Ishikawa (cell line): ENCODE measurements at regions not wholly inside any gene's neighbourhood (a gene's known extent, or its start where the extent isn't known, plus 50 kb on each side); places are given as distances from the start of the nearest gene placed in this dataset.

Experiments
- CREB1 ChIP-seq: IDR thresholded peaks from 2 replicates; pipeline ENCODE4 v1.6.1; 2012; ENCODE audit warnings: low read depth
- MAX ChIP-seq: IDR thresholded peaks from 2 replicates; pipeline ENCODE4 v1.6.1; 2012
- RAD21 ChIP-seq: IDR thresholded peaks from 2 replicates; pipeline ENCODE4 v1.6.1; 2012; ENCODE audit warnings: low read depth
- TCF12 ChIP-seq: IDR thresholded peaks from 2 replicates; pipeline ENCODE4 v1.6.1; 2012; ENCODE audit warnings: low read depth
- YY1 ChIP-seq: IDR thresholded peaks from 2 replicates; pipeline ENCODE4 v1.6.1; 2012; ENCODE audit warnings: low read depth

GRCh38 chr13:59250336-59251189 lies 913.2 kb downstream of the DIAPH3 start:
- TF ChIP-seq TCF12 (no peak), YY1 (no peak), MAX (no peak), CREB1 (no peak), RAD21 (no peak)
